ENCODE measurements at regions not wholly inside any gene's neighbourhood (a gene's known extent, or its start where the extent isn't known, plus 50 kb on each side); places are given as distances from the start of the nearest gene placed in this dataset.

DNA sequence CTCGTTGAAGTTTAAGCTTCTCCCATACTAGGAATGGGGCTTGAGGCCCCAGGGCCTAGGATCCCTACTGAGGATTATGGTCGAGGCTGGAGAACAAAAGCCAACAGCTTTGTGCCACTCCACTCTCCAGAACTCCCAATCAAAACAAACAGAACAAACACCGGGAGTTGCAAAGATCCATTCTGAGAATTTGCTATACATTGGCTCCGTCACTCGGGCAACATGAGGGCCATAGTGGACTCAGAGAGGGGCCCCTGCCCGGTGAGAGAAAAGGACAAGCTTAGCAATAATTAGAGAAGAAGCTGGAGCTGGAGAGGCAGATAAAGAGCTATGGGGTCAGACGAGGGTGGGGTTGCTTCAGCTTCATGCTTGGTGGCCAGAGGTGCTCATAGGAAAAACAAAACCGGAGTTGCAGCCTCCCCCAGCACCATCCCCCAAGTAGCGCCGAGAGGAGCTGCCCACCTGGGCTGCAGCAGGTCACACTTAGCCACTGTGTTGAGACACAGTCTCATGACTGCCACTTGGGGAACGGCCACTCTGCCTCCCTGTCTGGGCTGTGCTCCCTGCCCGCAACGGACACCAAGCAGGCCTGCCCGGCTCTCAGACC is 142.3 kb upstream of the HAAO start:
- WGBS, 2 donors: 83% methylated on average over 10 to 14 of the region's 14 CpGs
- TF ChIP-seq CTCF (IDR thresholded peaks at IDR 0.05) (no peak), POLR2A (IDR thresholded peaks at IDR 0.05) (no peak)
- no peak overlapping the region for H3K4me3 ChIP-seq
- H3K4me1 ChIP-seq: peaks cover 15% of the 10 kb centered on the region
- no peaks in the 10 kb centered on the region for H3K9me3 ChIP-seq
- no peaks in the 10 kb centered on the region for H3K27me3 ChIP-seq
- ATAC-seq (no peak), DNase-seq (no peak)
- H3K27ac ChIP-seq: no peak overlapping the region
- H3K36me3 ChIP-seq (replicated peaks in 1 of 2; ENCODE audit: insufficient read depth in 1 of 2, low read depth in 2 of 2): no peaks in the 10 kb centered on the region
- intact Hi-C loops (cut with DNase I): no loop called here

- no peak for DNase-seq
- Histone ChIP-seq H3K4me3 (no peak overlapping the region), H3K9me3 (no peaks in the 10 kb centered on the region), H3K27me3 (no peaks in the 10 kb centered on the region), H3K27ac (no peak overlapping the region), H3K4me1 (peaks cover 17% of the 10 kb centered on the region), H3K36me3 (replicated peaks in 1 of 2; ENCODE audit: insufficient read depth in 1 of 2, low read depth in 2 of 2) (no peaks in the 10 kb centered on the region)
- WGBS, 2 donors: 81 to 82% methylated on average over 8 of the region's 8 CpGs
- TF ChIP-seq POLR2A (IDR thresholded peaks at IDR 0.05): no peak
- intact Hi-C loops (cut with DNase I): no loop called here
- no peak for ATAC-seq
Measured at GRCh38 chr2:42933824-42934254, 141.5 kb upstream of the HAAO start.

- Histone ChIP-seq H3K9me3 (no peaks in the 10 kb centered on the region), H3K27ac (no peak overlapping the region), H3K4me1 (peaks cover 30% of the 10 kb centered on the region), H3K27me3 (no peaks in the 10 kb centered on the region), H3K36me3 (replicated peaks in 1 of 2; ENCODE audit: insufficient read depth in 1 of 2, low read depth in 2 of 2) (no peaks in the 10 kb centered on the region), H3K4me3 (no peak overlapping the region)
- DNase-seq: no peak
- no peak for TF ChIP-seq POLR2A (IDR thresholded peaks at IDR 0.05)
- TF ChIP-seq CTCF (IDR thresholded peaks at IDR 0.05): no peak
- 87 to 90% methylated on average over 12 to 13 of the region's 13 CpGs for WGBS, 2 donors
- intact Hi-C loops (cut with DNase I): no loop called here
- no peak for ATAC-seq
Measured at GRCh38 chr2:42932271-42933151, 140.1 kb upstream of the HAAO start.

- Histone ChIP-seq H3K36me3 (replicated peaks in 1 of 2; ENCODE audit: insufficient read depth in 1 of 2, low read depth in 2 of 2) (no peaks in the 10 kb centered on the region), H3K27ac (no peak overlapping the region), H3K4me1 (peaks cover 37% of the 10 kb centered on the region), H3K27me3 (no peaks in the 10 kb centered on the region), H3K9me3 (no peaks in the 10 kb centered on the region), H3K4me3 (no peak overlapping the region)
- WGBS, 2 donors: 72 to 86% methylated on average over 3 of the region's 3 CpGs
- TF ChIP-seq CTCF (IDR thresholded peaks at IDR 0.05): no peak
- no peak for TF ChIP-seq POLR2A (IDR thresholded peaks at IDR 0.05)
- ATAC-seq (no peak), DNase-seq (no peak)
- intact Hi-C loops (cut with DNase I): no loop called here
Measured at GRCh38 chr2:42931818-42932195, 139.4 kb upstream of the HAAO start.

DNA sequence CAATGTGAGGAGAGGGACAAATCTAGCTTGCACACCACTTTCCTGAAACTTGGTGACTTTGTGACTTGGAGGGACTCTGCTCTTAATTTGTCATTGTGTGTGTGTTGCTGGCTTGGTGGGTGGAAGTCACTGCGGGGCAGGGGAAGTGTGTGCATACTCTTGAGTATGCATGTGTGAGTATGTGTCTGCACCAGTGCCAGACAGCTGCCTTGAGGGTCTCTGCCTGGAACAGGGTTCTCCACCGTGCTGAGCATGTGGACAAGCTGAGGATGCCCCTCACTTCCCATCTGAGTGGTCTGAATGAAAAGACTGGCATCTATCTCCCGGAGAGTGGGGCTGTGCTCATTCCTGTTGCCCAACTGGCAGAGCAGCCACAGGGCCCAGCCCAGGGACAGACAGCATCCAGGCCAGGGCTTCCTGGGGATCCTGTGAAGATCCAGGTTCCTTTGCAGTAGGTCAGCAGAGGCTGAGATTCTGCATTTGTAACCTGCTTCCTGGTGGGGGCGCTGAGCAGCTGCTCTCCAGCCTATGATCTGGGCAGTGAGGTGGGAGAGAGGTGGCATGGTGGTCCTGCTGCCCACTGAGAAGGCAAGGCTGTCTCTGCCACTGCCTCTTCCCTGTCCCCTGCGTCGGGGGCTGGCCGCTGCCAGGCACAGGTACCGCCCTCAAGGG is 138.9 kb upstream of the HAAO start:
- Histone ChIP-seq H3K36me3 (replicated peaks in 1 of 2; ENCODE audit: insufficient read depth in 1 of 2, low read depth in 2 of 2) (no peaks in the 10 kb centered on the region), H3K27ac (no peak overlapping the region), H3K4me3 (no peak overlapping the region), H3K27me3 (no peaks in the 10 kb centered on the region), H3K9me3 (no peaks in the 10 kb centered on the region), H3K4me1 (peaks cover 42% of the 10 kb centered on the region)
- intact Hi-C loops (cut with DNase I): no loop called here
- ATAC-seq: no peak
- WGBS, 2 donors: 80 to 85% methylated on average over 7 to 8 of the region's 8 CpGs
- no peak for DNase-seq
- TF ChIP-seq POLR2A (IDR thresholded peaks at IDR 0.05): no peak
- TF ChIP-seq CTCF (IDR thresholded peaks at IDR 0.05): no peak

All from body of pancreas (tissue), 4 donors.